ENCODE measurements at regions not wholly inside any gene's neighbourhood (a gene's known extent, or its start where the extent isn't known, plus 50 kb on each side); places are given as distances from the start of the nearest gene placed in this dataset.
"Not testable (repeated sequence)": the region's sequence is repeated elsewhere in the genome, so short reads cannot be mapped to it uniquely, and the experiment has no call there.

GRCh38 chr11:22941544-22941943 is 81.3 kb upstream of the CCDC179 start:
- not testable (repeated sequence) for TF ChIP-seq CTCF (conservative IDR thresholded peaks at IDR 0.05); ZFX (IDR thresholded peaks at IDR 0.05)

Measured in C4-2B (cell line).